Adrenal gland (tissue), 5 donors: ENCODE measurements at regions not wholly inside any gene's neighbourhood (a gene's known extent, or its start where the extent isn't known, plus 50 kb on each side); places are given as distances from the start of the nearest gene placed in this dataset.

Source experiments
- CTCF ChIP-seq, 6 experiments: fragments of 450-650 bp in 4 of 6; fragments of 200-600 bp in 2 of 6; sonication (generic) in 1 of 6; IDR thresholded peaks; 1 replicate in 5 of 6; 2 replicates in 1 of 6; pipeline versions ENCODE4 v1.5.1 to v1.8.0; 2016 to 2021; ENCODE audit warnings: antibody characterized with exemption in 6 of 6, mild to moderate bottlenecking in 2 of 6, moderate library complexity in 1 of 6
- POLR2A ChIP-seq, 2 donors: fragments of 450-650 bp; IDR thresholded peaks; one replicate each; pipeline ENCODE4 v1.6.1; 2017; ENCODE audit warnings: antibody characterized with exemption in 2 of 2, mild to moderate bottlenecking in 2 of 2, moderate library complexity in 1 of 2
- donor health status: DM: no; HTN: no; CAD: no.

- no peak for TF ChIP-seq CTCF (IDR thresholded peaks at IDR 0.05)
- TF ChIP-seq POLR2A (IDR thresholded peaks at IDR 0.05): no peak
Observed at GRCh38 chr2:58891828-58892377, 650.8 kb upstream of the FANCL start.
